ENCODE measurements at regions not wholly inside any gene's neighbourhood (a gene's known extent, or its start where the extent isn't known, plus 50 kb on each side); places are given as distances from the start of the nearest gene placed in this dataset.

DNA sequence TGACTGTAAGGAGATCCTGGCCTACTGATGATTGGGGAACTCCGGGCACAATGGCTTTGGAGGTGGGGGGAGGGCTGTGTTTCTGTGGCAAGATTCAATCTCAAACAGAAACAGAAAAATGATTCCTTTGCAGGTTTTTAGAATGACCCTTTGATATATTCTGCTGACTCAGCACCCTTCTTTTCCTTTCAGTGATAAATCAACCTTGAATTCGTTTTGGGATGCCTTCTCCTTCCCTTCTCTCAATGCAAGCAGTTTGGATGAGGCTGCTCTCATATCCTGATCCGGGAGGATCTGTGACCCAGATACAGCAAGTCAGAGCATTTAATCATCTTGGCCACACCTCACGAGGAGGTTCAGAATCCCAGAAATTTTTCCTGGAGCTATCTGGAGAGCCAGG lies 156.1 kb upstream of the PRICKLE2 start:
- in situ Hi-C loops (cut with MboI), result no loop called here
- no peaks in the 10 kb centered on the region for H3K9me3 ChIP-seq (replicated peaks; ENCODE audit: control insufficient read depth, insufficient read depth, low read depth, low read length)
- intact Hi-C loops (cut with micrococcal nuclease), result no loop called here
- CTCF ChIA-PET (ENCODE audit: low intra/inter-chr PET ratio), result no interaction called here
- H2AFZ ChIP-seq (ENCODE audit: low read depth, low read length), result no peak overlapping the region
- WGBS (ENCODE audit: insufficient coverage, low coverage, missing lambda C conversion rate), result 0% methylated on average over 1 of the region's 4 CpGs
- ATAC-seq, result no peak
- H3K4me1 ChIP-seq (replicated peaks in 1 of 2; ENCODE audit: control insufficient read depth in 2 of 2, insufficient read depth in 2 of 2, low read length in 2 of 2), result no peaks in the 10 kb centered on the region
- H3K4me3 ChIP-seq, result no peak overlapping the region
- H3K79me2 ChIP-seq (ENCODE audit: control insufficient read depth, insufficient read depth, low read length), result no peaks in the 10 kb centered on the region
- H3K9ac ChIP-seq (ENCODE audit: insufficient read depth in 1 of 2, low read depth in 2 of 2, low read length in 2 of 2), result no peak overlapping the region
- no peaks in the 10 kb centered on the region for H4K20me1 ChIP-seq (replicated peaks; ENCODE audit: control insufficient read depth, insufficient read depth, low read length)
- no peaks in the 10 kb centered on the region for H3K9me1 ChIP-seq (ENCODE audit: control insufficient read depth, insufficient read depth, low read length)
- no peaks in the 10 kb centered on the region for H3K36me3 ChIP-seq (ENCODE audit: control insufficient read depth, insufficient read depth, low read length)
- no peak overlapping the region for H3K4me2 ChIP-seq (ENCODE audit: insufficient read depth, low read length)
- POLR2A ChIA-PET, result no interaction called here
- H3K27ac ChIP-seq (ENCODE audit: extremely low read depth, low read depth, low read length), result no peak overlapping the region
- BruUV-seq (replicated peaks), result no TSS peak
- no peak for FAIRE-seq
- no peaks in the 10 kb centered on the region for H3K27me3 ChIP-seq (ENCODE audit: control insufficient read depth in 2 of 2, insufficient read depth in 2 of 2, low read length in 2 of 2)
- TF ChIP-seq NBN (IDR thresholded peaks at IDR 0.05; ENCODE audit: low read depth) (no peak), MAFF (IDR thresholded peaks at IDR 0.05; ENCODE audit: low read length) (peak; percentile 94), ZBTB11 (CRISPR knock-in tag; IDR thresholded peaks at IDR 0.05) (peak in 1 of 3 experiments; percentile 11; a peak in 1 of 6 replicates), SRSF7 (optimal IDR thresholded peaks at IDR 0.05; ENCODE audit: low read depth, low read length) (no peak), MAFK (IDR thresholded peaks at IDR 0.05; ENCODE audit: low read length) (peak; percentile 98), MAFG (tag; conservative IDR thresholded peaks at IDR 0.05) (peak; percentile 86), FOS (IDR thresholded peaks at IDR 0.05; ENCODE audit: extremely low read depth, insufficient read length) (no peak), ZNF316 (IDR thresholded peaks at IDR 0.05) (peak; percentile 88), C11orf30 (IDR thresholded peaks at IDR 0.05; ENCODE audit: low read depth) (peak; percentile 77)
- no peak for DNase-seq (ENCODE audit: extremely low read depth in 1 of 4, low spot score in 3 of 4)
